HEK293 (cell line): ENCODE measurements at regions not wholly inside any gene's neighbourhood (a gene's known extent, or its start where the extent isn't known, plus 50 kb on each side); places are given as distances from the start of the nearest gene placed in this dataset.

ENCODE experiments used
- CTCF ChIP-seq: fragments of 450-650 bp; formaldehyde crosslinking; IDR thresholded peaks from 2 replicates; pipeline ENCODE4 v1.5.1; 2016; ENCODE audit warnings: missing biosample characterization, missing genetic modification characterization
- MEIS1 ChIP-seq: sonication (generic); formaldehyde crosslinking; IDR thresholded peaks from 2 replicates; pipeline ENCODE4 v1.8.1; 2022; ENCODE audit warnings: missing genetic modification reagents, mild to moderate bottlenecking, borderline replicate concordance
- SP2 ChIP-seq: fragments of 450-650 bp; formaldehyde crosslinking; IDR thresholded peaks from 2 replicates; pipeline ENCODE4 v1.5.1; 2016; ENCODE audit warnings: missing biosample characterization, missing genetic modification characterization
- TSHZ1 ChIP-seq: fragments of 450-650 bp; formaldehyde crosslinking; IDR thresholded peaks from 2 replicates; pipeline ENCODE4 v1.5.1; 2016; ENCODE audit warnings: missing biosample characterization, missing genetic modification characterization, borderline replicate concordance
- YY1 ChIP-seq: fragments of 450-650 bp; formaldehyde crosslinking; IDR thresholded peaks from 2 replicates; pipeline ENCODE4 v1.5.1; 2018; ENCODE audit warnings: missing biosample characterization, missing genetic modification characterization
- ZNF133 ChIP-seq: fragments of 450-650 bp; formaldehyde crosslinking; IDR thresholded peaks from 2 replicates; pipeline ENCODE4 v1.5.1; 2016; ENCODE audit warnings: missing biosample characterization, missing genetic modification characterization
- ZNF148 ChIP-seq: fragments of 450-650 bp; formaldehyde crosslinking; IDR thresholded peaks from 2 replicates; pipeline ENCODE4 v1.5.0; 2017; ENCODE audit warnings: missing biosample characterization, missing genetic modification characterization, borderline replicate concordance
- ZNF157 ChIP-seq: fragments of 450-650 bp; formaldehyde crosslinking; IDR thresholded peaks from 2 replicates; pipeline ENCODE4 v1.5.1; 2016; ENCODE audit warnings: missing biosample characterization, missing genetic modification characterization
- ZNF274 ChIP-seq, 2 experiments: fragments of 200-500 bp in 1 of 2; fragments of 450-650 bp in 1 of 2; sonication (Bioruptor generic) in 1 of 2; formaldehyde crosslinking in 1 of 2; IDR thresholded peaks; 2 replicates each; pipeline versions ENCODE4 v1.5.1 to v1.6.1; 2014 to 2016; ENCODE audit warnings: borderline replicate concordance in 1 of 2, inconsistent platforms in 1 of 2, low read length in 1 of 2, missing biosample characterization in 1 of 2, missing genetic modification characterization in 1 of 2
- ZNF792 ChIP-seq: fragments of 450-650 bp; formaldehyde crosslinking; IDR thresholded peaks from 2 replicates; pipeline ENCODE4 v1.5.1; 2016; ENCODE audit warnings: missing biosample characterization, missing genetic modification characterization

- TF ChIP-seq CTCF (no peak), ZNF148 (tag by site-specific recombination) (no peak), MEIS1 (CRISPR knock-in tag) (no peak), TSHZ1 (tag by site-specific recombination) (no peak), ZNF157 (tag by site-specific recombination) (no peak), ZNF274 (IDR thresholded peaks at IDR 0.05; ENCODE audit: low read length) (no peak), ZNF274 (tag by site-specific recombination; IDR thresholded peaks at IDR 0.05; ENCODE audit: borderline replicate concordance) (no peak), ZNF792 (tag by site-specific recombination) (no peak), SP2 (tag by site-specific recombination) (no peak), ZNF133 (tag by site-specific recombination) (no peak), YY1 (no peak)
Observed at GRCh38 chr2:111640480-111640879, 243.5 kb downstream of the ANAPC1 start.
